ENCODE measurements at regions not wholly inside any gene's neighbourhood (a gene's known extent, or its start where the extent isn't known, plus 50 kb on each side); places are given as distances from the start of the nearest gene placed in this dataset.

- no peaks in the 10 kb centered on the region for H3K27me3 ChIP-seq (ENCODE audit: control insufficient read depth, insufficient read depth, low read length)
- DNase-seq (ENCODE audit: low read depth), result no peak
- no peaks in the 10 kb centered on the region for H3K36me3 ChIP-seq (ENCODE audit: control insufficient read depth, insufficient read depth, low read length)
- ChIA-PET POLR2A (no interaction called here), CTCF (interaction anchor here (0.6 to 2.1 kb wide), 5 partner anchors 9 to 303 kb away, joined by 3 to 10 read pairs (median 4); no protein-coding TSS in a partner anchor)
- TF ChIP-seq CTCF (IDR thresholded peaks at IDR 0.05; ENCODE audit: insufficient read depth, low read depth, low read length), result peak; percentile 50; the same call in 1 of the 2 replicates
- no peak overlapping the region for H3K4me3 ChIP-seq (ENCODE audit: low read depth, low read length)
These were observed 248.1 kb downstream of the C4orf33 start for GRCh38 chr4:129344058-129344457.

GRCh38 chr4:129345609-129346008 lies 249.7 kb downstream of the C4orf33 start:
- CTCF ChIA-PET, result interaction anchor here (1.6 kb wide), 1 partner anchor 296 kb away, joined by 5 read pairs; no protein-coding TSS in a partner anchor
- no peaks in the 10 kb centered on the region for H3K36me3 ChIP-seq (ENCODE audit: control insufficient read depth, insufficient read depth, low read length)
- H3K27me3 ChIP-seq (ENCODE audit: control insufficient read depth, insufficient read depth, low read length), result no peaks in the 10 kb centered on the region
- H3K4me3 ChIP-seq (ENCODE audit: low read depth, low read length), result no peak overlapping the region
- TF ChIP-seq CTCF (IDR thresholded peaks at IDR 0.05; ENCODE audit: insufficient read depth, low read depth, low read length), result no peak
- POLR2A ChIA-PET, result no interaction called here
- no peak for DNase-seq (ENCODE audit: low read depth)

DNA sequence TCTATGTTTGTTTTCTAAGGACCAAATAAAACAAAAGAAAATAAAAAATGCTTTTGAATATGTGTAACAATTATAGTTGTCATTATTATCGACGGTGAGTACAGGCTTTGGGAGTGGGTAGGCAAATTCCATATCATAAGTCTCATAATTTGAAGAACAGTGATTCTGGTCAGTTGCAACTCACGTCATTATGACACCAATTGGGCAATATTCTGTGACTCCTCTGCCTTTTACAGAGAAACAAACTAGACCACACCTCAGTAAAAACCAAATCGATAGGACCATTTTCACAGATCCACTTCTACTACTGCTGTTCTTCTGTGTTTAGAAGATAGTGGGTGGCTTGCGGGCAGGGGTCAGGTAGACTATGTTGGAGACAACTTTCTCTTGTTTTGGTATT lies 250.1 kb downstream of the C4orf33 start:
- no peaks in the 10 kb centered on the region for H3K36me3 ChIP-seq (ENCODE audit: control insufficient read depth, insufficient read depth, low read length)
- ChIA-PET CTCF (interaction anchor here (1.6 kb wide), 1 partner anchor 295 kb away, joined by 5 read pairs; no protein-coding TSS in a partner anchor), POLR2A (no interaction called here)
- no peak overlapping the region for H3K4me3 ChIP-seq (ENCODE audit: low read depth, low read length)
- H3K27me3 ChIP-seq (ENCODE audit: control insufficient read depth, insufficient read depth, low read length), result no peaks in the 10 kb centered on the region
- TF ChIP-seq CTCF (IDR thresholded peaks at IDR 0.05; ENCODE audit: insufficient read depth, low read depth, low read length), result no peak
- DNase-seq (ENCODE audit: low read depth), result no peak

- DNase-seq (ENCODE audit: low read depth), result no peak
- H3K4me3 ChIP-seq (ENCODE audit: low read depth, low read length), result no peak overlapping the region
- TF ChIP-seq CTCF (IDR thresholded peaks at IDR 0.05; ENCODE audit: insufficient read depth, low read depth, low read length), result no peak
- CTCF ChIA-PET, result interaction anchor here (1.6 kb wide), 1 partner anchor 295 kb away, joined by 5 read pairs; no protein-coding TSS in a partner anchor
- no peaks in the 10 kb centered on the region for H3K36me3 ChIP-seq (ENCODE audit: control insufficient read depth, insufficient read depth, low read length)
- no peaks in the 10 kb centered on the region for H3K27me3 ChIP-seq (ENCODE audit: control insufficient read depth, insufficient read depth, low read length)
- POLR2A ChIA-PET, result no interaction called here
These were observed 250.8 kb downstream of the C4orf33 start for GRCh38 chr4:129346734-129347133.

DNA sequence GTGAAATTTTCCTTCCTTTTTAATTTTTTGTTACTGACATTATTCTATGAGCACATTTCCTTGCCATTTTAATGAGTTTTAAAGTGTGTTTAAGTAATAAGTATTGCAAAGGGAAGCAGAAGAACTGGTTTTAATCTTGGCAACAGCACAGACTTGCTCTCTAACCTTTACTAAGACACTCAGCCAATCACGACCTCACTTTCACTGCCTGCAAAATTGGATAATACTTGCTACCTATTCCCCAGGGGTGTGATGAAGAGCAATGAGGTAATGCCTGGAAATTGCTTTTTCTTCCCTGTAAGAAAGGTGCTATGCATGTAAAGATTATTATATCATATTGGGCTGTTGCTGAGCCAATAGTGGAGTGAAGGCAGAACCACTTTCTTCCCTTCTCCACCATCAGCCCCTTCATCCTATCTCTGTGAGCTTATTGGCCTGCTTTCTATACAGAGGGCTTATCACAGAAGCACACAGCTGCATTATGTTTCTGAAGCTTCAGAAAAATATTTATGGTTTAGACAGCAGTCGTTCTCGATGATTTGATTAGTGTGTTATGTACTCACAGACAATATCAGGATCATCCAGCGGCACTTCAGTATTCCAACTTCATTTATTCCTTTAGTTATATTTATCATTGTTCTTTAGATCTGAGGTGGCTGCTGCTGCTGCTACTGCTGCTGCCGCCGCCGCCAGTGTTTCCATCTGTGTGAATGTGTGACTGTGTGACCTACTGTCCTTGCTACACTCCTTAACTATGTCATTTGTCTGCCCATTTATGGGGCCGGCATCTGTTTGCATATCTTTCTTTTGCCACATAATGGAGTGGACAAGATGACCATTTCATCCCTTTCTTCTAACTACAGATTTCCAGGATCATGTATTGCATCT lies 255.1 kb downstream of the C4orf33 start:
- H3K4me3 ChIP-seq (ENCODE audit: low read depth, low read length), result no peak overlapping the region
- H3K27me3 ChIP-seq (ENCODE audit: control insufficient read depth, insufficient read depth, low read length), result no peaks in the 10 kb centered on the region; the same call in 1 of the 2 replicates
- no peak for DNase-seq (ENCODE audit: low read depth)
- POLR2A ChIA-PET, result no interaction called here
- H3K36me3 ChIP-seq (ENCODE audit: control insufficient read depth, insufficient read depth, low read length), result no peaks in the 10 kb centered on the region
- no peak for TF ChIP-seq CTCF (IDR thresholded peaks at IDR 0.05; ENCODE audit: insufficient read depth, low read depth, low read length)
- CTCF ChIA-PET, result no interaction called here
